HFFc6 (cell line): ENCODE measurements at regions not wholly inside any gene's neighbourhood (a gene's known extent, or its start where the extent isn't known, plus 50 kb on each side); places are given as distances from the start of the nearest gene placed in this dataset.

Source experiments
- DNase-seq: peaks from one replicate; pipeline ENCODE4 v3.0.0-alpha.2; 2018
- H3K27ac Mint-ChIP-seq: 2 replicates; pipeline ENCODE4 v1.8.0; 2020; ENCODE audit warnings: mild to moderate bottlenecking, mixed read lengths
- H3K27me3 Mint-ChIP-seq: 2 replicates; pipeline ENCODE4 v1.8.0; 2021; ENCODE audit warnings: mild to moderate bottlenecking, moderate library complexity, mixed read lengths; ENCODE audit not compliant: insufficient read depth
- H3K36me3 Mint-ChIP-seq: 2 replicates; pipeline ENCODE4 v1.8.0; 2021; ENCODE audit warnings: low read depth, mixed read lengths
- H3K4me1 Mint-ChIP-seq: 2 replicates; pipeline ENCODE4 v1.8.0; 2020; ENCODE audit warnings: low read depth, mixed read lengths
- H3K4me3 Mint-ChIP-seq: 2 replicates; pipeline ENCODE4 v1.8.0; 2020; ENCODE audit warnings: mild to moderate bottlenecking, moderate library complexity, mixed read lengths
- H3K9me3 Mint-ChIP-seq: 2 replicates; pipeline ENCODE4 v1.8.0; 2020; ENCODE audit warnings: mild to moderate bottlenecking, mixed read lengths
- CTCF ChIP-seq: fragments of 200-600 bp; sonication (generic); IDR thresholded peaks from 2 replicates; pipeline ENCODE4 v1.5.0; 2021; ENCODE audit warnings: antibody characterized with exemption, mild to moderate bottlenecking

- Mint-ChIP-seq H3K9me3 (peaks cover 4% of the 10 kb centered on the region; the same call in 1 of the 2 replicates), H3K27me3 (no peaks in the 10 kb centered on the region), H3K4me3 (peak overlapping the region; percentile 22), H3K4me1 (peaks cover 28% of the 10 kb centered on the region), H3K36me3 (peaks cover 4% of the 10 kb centered on the region; the same call in 1 of the 2 replicates), H3K27ac (peak overlapping the region; percentile 55)
- TF ChIP-seq CTCF, result peak; percentile 29; the same call in 1 of the 2 replicates
- peak; percentile 62 for DNase-seq
Measured at GRCh38 chr3:180358179-180358578, 243.8 kb upstream of the TTC14 start.

DNA sequence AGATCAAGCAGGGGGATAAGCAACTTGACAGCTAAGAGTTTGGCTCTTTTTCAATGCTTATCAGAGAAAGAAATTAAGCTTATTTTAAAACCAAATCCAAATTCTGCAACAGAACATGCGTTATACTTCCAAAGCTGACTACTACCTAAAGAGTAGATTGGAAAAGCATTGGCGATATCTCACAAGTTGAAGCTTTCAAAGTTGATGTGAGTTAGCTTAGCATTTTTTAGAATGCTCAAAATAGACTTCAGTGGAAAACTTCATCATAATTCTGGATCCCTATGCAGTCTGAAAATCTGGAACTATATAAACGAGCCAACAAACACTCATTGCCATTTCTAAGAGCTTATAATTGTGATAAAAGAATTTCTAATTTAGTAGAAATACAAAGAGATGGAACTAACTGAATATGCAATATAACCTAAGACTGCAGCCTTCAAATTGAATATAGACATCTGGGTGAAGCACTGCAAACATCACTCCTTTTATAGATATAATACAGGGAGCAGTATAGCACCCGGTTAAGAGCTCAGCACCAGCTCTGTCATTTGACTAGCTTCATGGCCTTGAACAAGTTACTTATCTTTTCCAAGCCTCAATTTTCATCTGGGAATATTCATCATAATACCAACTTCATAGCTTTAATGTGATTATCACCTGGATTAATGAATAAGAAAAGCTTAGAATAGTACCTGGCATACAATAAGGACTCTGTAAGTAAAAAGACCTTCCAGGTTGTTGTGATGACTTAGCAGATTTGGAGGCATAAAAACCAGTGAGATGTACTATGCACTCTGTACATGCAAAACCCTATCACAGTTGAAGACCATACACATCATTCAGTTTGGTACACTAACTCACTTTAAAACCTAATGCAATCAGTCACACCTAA is 242.7 kb upstream of the TTC14 start:
- Mint-ChIP-seq H3K36me3 (peaks cover 4% of the 10 kb centered on the region; the same call in 1 of the 2 replicates), H3K9me3 (peaks cover 4% of the 10 kb centered on the region; the same call in 1 of the 2 replicates), H3K27me3 (no peaks in the 10 kb centered on the region), H3K27ac (peak overlapping the region; percentile 55; the same call in 1 of the 2 replicates), H3K4me3 (no peak overlapping the region), H3K4me1 (peaks cover 28% of the 10 kb centered on the region)
- DNase-seq, result no peak
- no peak for TF ChIP-seq CTCF

DNA sequence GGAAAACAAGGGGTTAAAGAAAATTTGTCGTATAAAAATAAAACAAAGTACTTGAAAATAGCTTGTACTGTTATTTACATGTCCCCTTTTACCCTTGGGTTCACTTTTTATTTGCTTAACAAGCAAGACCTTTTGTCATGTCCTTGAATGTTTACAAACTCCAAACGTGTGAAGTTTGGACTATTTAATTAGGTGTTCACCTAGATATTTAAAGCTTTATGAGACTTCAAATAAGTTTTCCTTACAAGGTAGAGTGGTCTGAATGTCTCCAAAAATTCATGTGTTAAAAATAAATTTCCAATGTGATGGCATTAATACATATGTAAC is 242.0 kb upstream of the TTC14 start:
- Mint-ChIP-seq H3K4me3 (no peak overlapping the region), H3K27me3 (no peaks in the 10 kb centered on the region), H3K27ac (no peak overlapping the region), H3K4me1 (peaks cover 28% of the 10 kb centered on the region), H3K9me3 (peaks cover 4% of the 10 kb centered on the region; the same call in 1 of the 2 replicates), H3K36me3 (peaks cover 4% of the 10 kb centered on the region; the same call in 1 of the 2 replicates)
- TF ChIP-seq CTCF, result no peak
- no peak for DNase-seq

GRCh38 chr3:180362081-180362480 is 239.9 kb upstream of the TTC14 start:
- H3K27ac Mint-ChIP-seq, result no peak overlapping the region
- H3K27me3 Mint-ChIP-seq, result no peaks in the 10 kb centered on the region; the same call in 1 of the 2 replicates
- H3K36me3 Mint-ChIP-seq, result peaks cover 9% of the 10 kb centered on the region
- no peak overlapping the region for H3K4me3 Mint-ChIP-seq
- no peak for DNase-seq
- peaks cover 27% of the 10 kb centered on the region for H3K4me1 Mint-ChIP-seq
- no peak for TF ChIP-seq CTCF
- no peaks in the 10 kb centered on the region for H3K9me3 Mint-ChIP-seq

DNA sequence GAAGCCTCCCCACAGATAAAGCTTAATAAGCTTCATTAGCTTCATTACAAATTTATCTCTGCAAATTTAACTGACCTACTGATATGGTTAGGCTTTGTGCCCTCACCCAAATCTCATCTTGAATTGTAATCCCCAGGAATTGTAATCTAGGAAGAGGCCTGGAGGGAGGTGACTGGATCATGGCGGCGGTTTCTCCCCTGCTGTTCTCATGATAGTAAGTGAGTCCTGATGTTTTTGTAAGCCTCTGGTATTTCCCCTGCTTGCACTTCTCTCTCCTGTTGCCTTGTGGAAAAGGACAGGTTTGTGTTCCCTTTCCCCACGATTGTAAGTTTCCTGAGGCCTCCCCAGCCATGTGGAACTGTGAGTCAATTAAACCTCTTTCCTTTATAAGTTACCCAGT is 226.1 kb upstream of the TTC14 start:
- Mint-ChIP-seq H3K4me1 (peaks cover 7% of the 10 kb centered on the region; the same call in 1 of the 2 replicates), H3K27ac (no peak overlapping the region), H3K9me3 (peaks cover 10% of the 10 kb centered on the region), H3K36me3 (no peaks in the 10 kb centered on the region), H3K27me3 (peaks cover 3% of the 10 kb centered on the region; the same call in 1 of the 2 replicates), H3K4me3 (no peak overlapping the region)
- TF ChIP-seq CTCF, result no peak
- no peak for DNase-seq
